KMS-11 (cell line): ENCODE measurements at regions not wholly inside any gene's neighbourhood (a gene's known extent, or its start where the extent isn't known, plus 50 kb on each side); places are given as distances from the start of the nearest gene placed in this dataset.

Source experiments
- H2AFZ ChIP-seq: fragments of 200-600 bp; sonication (generic); 2 replicates; pipeline ENCODE4 v1.6.1; 2016; ENCODE audit warnings: antibody characterized with exemption, mixed run types, low read depth
- H3K27ac ChIP-seq: fragments of 200-600 bp; sonication (generic); 2 replicates; pipeline ENCODE4 v1.6.1; 2016; ENCODE audit warnings: mild to moderate bottlenecking, mixed run types
- H3K27me3 ChIP-seq: fragments of 200-600 bp; sonication (generic); 2 replicates; pipeline ENCODE4 v1.6.1; 2017; ENCODE audit warnings: mild to moderate bottlenecking, low read depth, mixed run types, moderate library complexity; ENCODE audit not compliant: insufficient read depth
- H3K36me3 ChIP-seq: fragments of 200-600 bp; sonication (generic); 2 replicates; pipeline ENCODE4 v1.6.1; 2017; ENCODE audit warnings: mild to moderate bottlenecking, mixed run types; ENCODE audit not compliant: insufficient read depth
- H3K4me1 ChIP-seq: fragments of 200-600 bp; sonication (generic); 2 replicates; pipeline ENCODE4 v1.6.1; 2016; ENCODE audit warnings: mild to moderate bottlenecking, low read depth, mixed run types; ENCODE audit not compliant: poor library complexity, severe bottlenecking
- H3K4me2 ChIP-seq: fragments of 200-600 bp; sonication (generic); 2 replicates; pipeline ENCODE4 v1.7.0; 2016; ENCODE audit warnings: mild to moderate bottlenecking, mixed run types
- H3K4me3 ChIP-seq: fragments of 200-600 bp; sonication (generic); IDR thresholded peaks from 2 replicates; pipeline ENCODE4 v1.6.1; 2017; ENCODE audit warnings: low read depth, low read length, mixed read lengths; ENCODE audit not compliant: insufficient read depth
- H3K79me2 ChIP-seq: fragments of 200-600 bp; sonication (generic); 2 replicates; pipeline ENCODE4 v1.6.1; 2016; ENCODE audit warnings: low read depth, mixed run types; ENCODE audit not compliant: insufficient read depth
- H3K9ac ChIP-seq: fragments of 200-600 bp; sonication (generic); 2 replicates; pipeline ENCODE4 v1.6.1; 2016; ENCODE audit warnings: mild to moderate bottlenecking, mixed run types
- H4K20me1 ChIP-seq: fragments of 200-600 bp; sonication (generic); 2 replicates; pipeline ENCODE4 v1.6.1; 2016; ENCODE audit warnings: mild to moderate bottlenecking, mixed run types; ENCODE audit not compliant: insufficient read depth
- TF ChIP-seq, protein P1 (sequence below): fragments of 200-600 bp; sonication (generic); conservative IDR thresholded peaks from 2 replicates; pipeline ENCODE4 v1.6.1; 2017; ENCODE audit warnings: low read depth, mild to moderate bottlenecking, antibody characterized with exemption, low read length, moderate library complexity, mixed read lengths

DNA sequence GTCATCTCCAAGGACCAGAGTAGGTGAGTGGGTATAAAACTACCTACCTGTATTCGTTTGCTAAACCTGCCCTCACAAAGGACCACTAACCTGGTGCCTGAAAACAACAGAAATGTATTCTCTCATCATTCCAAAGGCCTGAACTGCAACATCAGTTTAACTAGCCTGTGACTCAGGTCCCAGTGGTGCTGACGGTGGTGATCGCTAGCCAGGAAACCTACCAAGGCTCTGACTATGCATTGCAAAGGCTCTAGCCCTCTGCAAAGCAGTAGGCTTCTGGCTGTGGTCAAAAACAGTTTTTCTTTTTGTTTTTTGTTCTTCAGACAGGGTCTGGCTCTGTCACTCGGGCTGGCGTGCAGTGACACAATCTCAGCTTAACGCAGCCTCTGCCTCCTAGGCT is 107.5 kb downstream of the NPTX2 start:
- no peaks in the 10 kb centered on the region for H3K27me3 ChIP-seq
- H2AFZ ChIP-seq = no peak overlapping the region
- H3K4me3 ChIP-seq = no peak overlapping the region
- no peaks in the 10 kb centered on the region for H3K79me2 ChIP-seq
- H3K36me3 ChIP-seq = no peaks in the 10 kb centered on the region
- no peak overlapping the region for H3K27ac ChIP-seq
- no peaks in the 10 kb centered on the region for H4K20me1 ChIP-seq
- H3K9ac ChIP-seq = no peak overlapping the region
- TF ChIP-seq, protein P1, sequence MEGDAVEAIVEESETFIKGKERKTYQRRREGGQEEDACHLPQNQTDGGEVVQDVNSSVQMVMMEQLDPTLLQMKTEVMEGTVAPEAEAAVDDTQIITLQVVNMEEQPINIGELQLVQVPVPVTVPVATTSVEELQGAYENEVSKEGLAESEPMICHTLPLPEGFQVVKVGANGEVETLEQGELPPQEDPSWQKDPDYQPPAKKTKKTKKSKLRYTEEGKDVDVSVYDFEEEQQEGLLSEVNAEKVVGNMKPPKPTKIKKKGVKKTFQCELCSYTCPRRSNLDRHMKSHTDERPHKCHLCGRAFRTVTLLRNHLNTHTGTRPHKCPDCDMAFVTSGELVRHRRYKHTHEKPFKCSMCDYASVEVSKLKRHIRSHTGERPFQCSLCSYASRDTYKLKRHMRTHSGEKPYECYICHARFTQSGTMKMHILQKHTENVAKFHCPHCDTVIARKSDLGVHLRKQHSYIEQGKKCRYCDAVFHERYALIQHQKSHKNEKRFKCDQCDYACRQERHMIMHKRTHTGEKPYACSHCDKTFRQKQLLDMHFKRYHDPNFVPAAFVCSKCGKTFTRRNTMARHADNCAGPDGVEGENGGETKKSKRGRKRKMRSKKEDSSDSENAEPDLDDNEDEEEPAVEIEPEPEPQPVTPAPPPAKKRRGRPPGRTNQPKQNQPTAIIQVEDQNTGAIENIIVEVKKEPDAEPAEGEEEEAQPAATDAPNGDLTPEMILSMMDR = no peak
- no peaks in the 10 kb centered on the region for H3K4me1 ChIP-seq
- no peak overlapping the region for H3K4me2 ChIP-seq

DNA sequence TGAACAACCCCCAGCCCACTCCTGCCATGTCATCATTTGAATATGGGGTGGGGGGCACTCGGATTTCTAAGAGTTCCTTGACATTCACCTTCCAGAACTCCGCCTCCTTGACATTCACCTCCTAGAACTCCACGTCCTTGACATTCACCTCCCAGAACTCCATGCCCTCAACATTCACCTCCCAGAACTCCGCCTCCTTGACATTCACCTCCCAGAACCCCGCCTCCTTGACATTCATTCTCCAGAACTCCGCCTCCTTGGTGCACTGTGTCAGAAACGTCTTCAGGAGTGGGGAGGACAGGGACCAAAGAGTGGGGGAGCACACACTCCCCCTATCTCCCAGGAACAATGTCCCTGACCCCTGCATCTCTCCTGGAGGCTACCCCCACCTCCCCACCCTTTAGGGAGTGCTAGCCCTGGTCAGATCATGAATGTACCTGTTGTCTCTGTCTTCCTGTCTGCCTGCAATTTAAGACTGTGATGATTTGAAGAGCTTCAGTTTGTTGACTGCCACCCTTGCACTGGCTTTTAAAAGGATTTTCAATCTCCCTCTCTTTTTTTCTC is 110.1 kb downstream of the NPTX2 start:
- no peak overlapping the region for H3K4me3 ChIP-seq
- H3K4me2 ChIP-seq = no peak overlapping the region
- TF ChIP-seq, protein P1 = no peak
- no peaks in the 10 kb centered on the region for H3K27me3 ChIP-seq
- no peaks in the 10 kb centered on the region for H3K4me1 ChIP-seq
- H2AFZ ChIP-seq = no peak overlapping the region
- H3K27ac ChIP-seq = no peak overlapping the region
- no peaks in the 10 kb centered on the region for H3K36me3 ChIP-seq
- no peak overlapping the region for H3K9ac ChIP-seq
- H4K20me1 ChIP-seq = no peaks in the 10 kb centered on the region
- no peaks in the 10 kb centered on the region for H3K79me2 ChIP-seq

DNA sequence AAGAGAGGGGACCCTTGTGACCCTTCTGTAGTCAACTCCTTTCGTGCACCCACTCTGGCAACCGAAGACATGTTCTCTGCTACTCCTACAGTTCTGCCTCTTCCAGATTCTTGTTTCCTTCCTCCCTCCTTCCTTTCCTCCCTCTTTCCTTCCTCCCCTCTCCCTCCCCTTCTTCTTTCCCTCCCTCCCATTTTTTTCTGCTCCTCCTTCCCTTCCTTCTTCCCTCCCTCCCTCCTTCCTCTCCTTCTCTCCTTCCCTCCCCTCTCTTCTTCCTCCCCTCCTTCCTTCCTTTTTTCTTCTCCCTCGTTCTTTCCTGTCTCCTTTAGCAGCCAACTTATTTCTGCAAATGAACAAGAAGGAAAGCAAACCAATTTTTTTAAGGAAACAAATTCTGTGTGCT is 111.5 kb downstream of the NPTX2 start:
- no peak overlapping the region for H3K4me2 ChIP-seq
- H3K4me1 ChIP-seq = no peaks in the 10 kb centered on the region
- no peak overlapping the region for H2AFZ ChIP-seq

DNA sequence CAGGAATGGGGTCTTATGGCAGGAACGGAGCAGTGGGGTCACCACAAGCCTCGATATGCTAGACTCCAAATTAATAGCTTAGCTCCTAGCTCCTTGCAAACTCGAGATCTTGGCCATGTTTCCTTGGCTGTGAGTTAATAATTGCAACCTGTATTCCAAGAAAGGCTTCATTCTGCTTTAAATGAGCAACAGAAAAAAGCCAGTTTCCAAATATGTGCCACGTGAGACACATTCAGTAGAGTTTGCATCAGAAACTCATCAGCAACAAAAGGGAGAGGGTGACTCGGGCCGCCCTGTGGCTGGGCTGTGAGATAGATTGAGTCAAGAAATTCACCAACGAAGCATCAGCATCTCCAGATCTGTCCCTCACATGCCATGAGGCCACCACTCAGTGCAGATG is 112.0 kb downstream of the NPTX2 start:
- Histone ChIP-seq H4K20me1 (no peaks in the 10 kb centered on the region), H3K36me3 (no peaks in the 10 kb centered on the region), H3K27ac (no peak overlapping the region), H3K9ac (no peak overlapping the region), H3K4me2 (no peak overlapping the region), H3K4me1 (no peaks in the 10 kb centered on the region), H3K79me2 (no peaks in the 10 kb centered on the region), H3K4me3 (no peak overlapping the region), H3K27me3 (no peaks in the 10 kb centered on the region), H2AFZ (no peak overlapping the region)
- TF ChIP-seq, protein P1 = no peak

More for the DNA sequence above, 111.5 kb downstream of the NPTX2 start:
- TF ChIP-seq, protein P1 = no peak
- Histone ChIP-seq H3K27ac (no peak overlapping the region), H3K4me3 (no peak overlapping the region), H3K9ac (no peak overlapping the region), H3K79me2 (no peaks in the 10 kb centered on the region), H3K27me3 (no peaks in the 10 kb centered on the region), H3K36me3 (no peaks in the 10 kb centered on the region), H4K20me1 (no peaks in the 10 kb centered on the region)
